ENCODE measurements at regions not wholly inside any gene's neighbourhood (a gene's known extent, or its start where the extent isn't known, plus 50 kb on each side); places are given as distances from the start of the nearest gene placed in this dataset.

DNA sequence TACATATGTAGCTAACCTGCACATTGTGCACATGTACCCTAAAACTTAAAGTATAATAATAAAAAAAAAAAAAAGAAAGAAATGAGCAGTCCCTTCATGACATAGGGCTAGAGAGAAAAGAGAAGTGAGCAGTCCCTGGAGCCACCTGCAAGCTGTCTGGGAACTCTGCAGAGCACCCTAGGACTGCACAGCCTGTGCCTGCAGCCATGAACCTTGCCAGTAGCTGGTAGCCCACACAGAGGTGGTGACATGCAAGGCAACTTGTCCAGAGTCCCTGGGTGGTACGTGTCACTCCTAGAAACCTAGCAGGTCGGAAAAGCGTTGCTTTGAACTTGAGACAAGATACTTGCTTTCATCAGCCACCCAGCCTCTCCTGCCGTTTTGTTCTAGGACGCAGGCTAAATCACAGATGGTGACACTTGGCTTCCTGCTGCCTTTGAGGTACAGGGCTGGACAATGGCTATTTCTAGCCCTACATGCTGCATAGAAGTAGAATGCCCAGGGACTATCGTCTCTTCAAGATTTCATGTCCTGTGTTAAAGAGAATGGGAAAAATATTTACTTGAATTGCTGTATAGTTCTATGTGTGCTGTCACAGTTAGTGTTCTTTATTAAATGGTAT, 260.9 kb downstream of the LTN1 start:
- no peak for DNase-seq
- Histone ChIP-seq H3K27ac (ENCODE audit: low read length, poor library complexity, severe bottlenecking) (no peak overlapping the region), H3K23ac (ENCODE audit: low read length in 2 of 2) (no peak overlapping the region), H4K8ac (ENCODE audit: low read length) (no peak overlapping the region), H2AFZ (ENCODE audit: low read depth, low read length) (no peak overlapping the region), H3K18ac (ENCODE audit: low read depth in 1 of 2, low read length in 2 of 2) (no peak overlapping the region), H3K9ac (ENCODE audit: low read length) (no peak overlapping the region), H3K36me3 (ENCODE audit: control insufficient read depth in 1 of 2, insufficient read depth in 2 of 2, low read depth in 1 of 2, low read length in 2 of 2) (no peaks in the 10 kb centered on the region), H3K4me1 (ENCODE audit: control insufficient read depth, insufficient read depth, low read depth, low read length) (no peaks in the 10 kb centered on the region), H2BK120ac (ENCODE audit: low read depth, low read length) (no peak overlapping the region), H4K91ac (ENCODE audit: low read length) (no peak overlapping the region), H2AK5ac (ENCODE audit: low read length, severe bottlenecking) (no peak overlapping the region), H2BK5ac (ENCODE audit: low read depth, low read length, poor library complexity, severe bottlenecking) (no peak overlapping the region), H3K4ac (ENCODE audit: low read depth in 1 of 2, low read length in 2 of 2) (no peak overlapping the region), H3K4me3 (ENCODE audit: insufficient read depth in 1 of 2, low read depth in 1 of 2, low read length in 2 of 2) (no peak overlapping the region), H3K9me3 (ENCODE audit: control insufficient read depth, low read length) (peaks cover 8% of the 10 kb centered on the region), H3K4me2 (ENCODE audit: low read length, poor library complexity, severe bottlenecking) (no peak overlapping the region), H3K14ac (ENCODE audit: low read length in 2 of 2) (no peak overlapping the region), H3K27me3 (ENCODE audit: control insufficient read depth in 1 of 2, insufficient read depth in 1 of 2, low read length in 2 of 2) (no peaks in the 10 kb centered on the region), H2BK15ac (ENCODE audit: low read depth, poor library complexity, severe bottlenecking) (no peak overlapping the region), H3K79me1 (replicated peaks; ENCODE audit: low read length, poor library complexity, severe bottlenecking) (no peaks in the 10 kb centered on the region), H2BK12ac (ENCODE audit: low read length in 2 of 2) (no peak overlapping the region)
- WGBS, result 67% methylated on average over 6 of the region's 6 CpGs

DNA sequence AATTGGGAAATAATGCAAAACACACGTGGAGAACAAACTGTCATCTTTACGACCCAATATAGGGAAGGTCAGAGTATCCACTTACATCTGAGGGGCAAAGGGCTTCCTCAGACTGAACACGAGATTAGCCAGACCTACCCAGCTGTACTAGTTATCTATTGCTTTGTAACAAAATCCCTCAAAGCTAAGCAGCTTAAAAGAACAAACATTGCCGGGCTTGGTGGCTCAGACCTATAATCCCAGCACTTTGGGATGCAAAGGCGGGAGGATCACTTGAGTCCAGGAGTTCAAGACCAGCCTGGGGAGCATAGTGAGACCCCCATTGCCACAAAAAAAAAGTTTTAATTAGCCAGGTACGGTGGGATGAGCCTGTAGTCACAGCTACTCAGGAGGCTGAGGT, 262.8 kb downstream of the LTN1 start:
- H3K9ac ChIP-seq (ENCODE audit: low read length), result no peak overlapping the region
- H3K18ac ChIP-seq (ENCODE audit: low read depth in 1 of 2, low read length in 2 of 2), result no peak overlapping the region
- H3K4me2 ChIP-seq (ENCODE audit: low read length, poor library complexity, severe bottlenecking), result no peak overlapping the region
- no peaks in the 10 kb centered on the region for H3K27me3 ChIP-seq (ENCODE audit: control insufficient read depth in 1 of 2, insufficient read depth in 1 of 2, low read length in 2 of 2)
- no peak overlapping the region for H4K8ac ChIP-seq (ENCODE audit: low read length)
- WGBS, result 78% methylated on average over 6 of the region's 6 CpGs
- H3K27ac ChIP-seq (ENCODE audit: low read length, poor library complexity, severe bottlenecking), result no peak overlapping the region
- H2BK15ac ChIP-seq (ENCODE audit: low read depth, poor library complexity, severe bottlenecking), result no peak overlapping the region
- no peaks in the 10 kb centered on the region for H3K79me1 ChIP-seq (replicated peaks; ENCODE audit: low read length, poor library complexity, severe bottlenecking)
- no peak overlapping the region for H2BK12ac ChIP-seq (ENCODE audit: low read length in 2 of 2)
- no peak overlapping the region for H3K14ac ChIP-seq (ENCODE audit: low read length in 2 of 2)
- H3K4ac ChIP-seq (ENCODE audit: low read depth in 1 of 2, low read length in 2 of 2), result no peak overlapping the region
- no peak overlapping the region for H3K23ac ChIP-seq (ENCODE audit: low read length in 2 of 2)
- DNase-seq, result no peak
- H3K36me3 ChIP-seq (ENCODE audit: control insufficient read depth in 1 of 2, insufficient read depth in 2 of 2, low read depth in 1 of 2, low read length in 2 of 2), result no peaks in the 10 kb centered on the region
- no peak overlapping the region for H2AK5ac ChIP-seq (ENCODE audit: low read length, severe bottlenecking)
- H4K91ac ChIP-seq (ENCODE audit: low read length), result no peak overlapping the region
- peaks cover 4% of the 10 kb centered on the region for H3K9me3 ChIP-seq (ENCODE audit: control insufficient read depth, low read length)
- no peak overlapping the region for H3K4me3 ChIP-seq (ENCODE audit: insufficient read depth in 1 of 2, low read depth in 1 of 2, low read length in 2 of 2)
- H2AFZ ChIP-seq (ENCODE audit: low read depth, low read length), result no peak overlapping the region
- H2BK120ac ChIP-seq (ENCODE audit: low read depth, low read length), result no peak overlapping the region
- no peak overlapping the region for H2BK5ac ChIP-seq (ENCODE audit: low read depth, low read length, poor library complexity, severe bottlenecking)
- no peaks in the 10 kb centered on the region for H3K4me1 ChIP-seq (ENCODE audit: control insufficient read depth, insufficient read depth, low read depth, low read length)

GRCh38 chr21:28727809-28728208, 264.9 kb downstream of the LTN1 start:
- Histone ChIP-seq H2BK5ac (ENCODE audit: low read depth, low read length, poor library complexity, severe bottlenecking) (no peak overlapping the region), H3K4ac (ENCODE audit: low read depth in 1 of 2, low read length in 2 of 2) (no peak overlapping the region), H3K36me3 (ENCODE audit: control insufficient read depth in 1 of 2, insufficient read depth in 2 of 2, low read depth in 1 of 2, low read length in 2 of 2) (no peaks in the 10 kb centered on the region), H2AK5ac (ENCODE audit: low read length, severe bottlenecking) (no peak overlapping the region), H3K4me3 (ENCODE audit: insufficient read depth in 1 of 2, low read depth in 1 of 2, low read length in 2 of 2) (no peak overlapping the region), H4K8ac (ENCODE audit: low read length) (no peak overlapping the region), H4K91ac (ENCODE audit: low read length) (no peak overlapping the region), H3K79me1 (replicated peaks; ENCODE audit: low read length, poor library complexity, severe bottlenecking) (no peaks in the 10 kb centered on the region), H3K27ac (ENCODE audit: low read length, poor library complexity, severe bottlenecking) (no peak overlapping the region), H3K4me1 (ENCODE audit: control insufficient read depth, insufficient read depth, low read depth, low read length) (no peaks in the 10 kb centered on the region), H2BK15ac (ENCODE audit: low read depth, poor library complexity, severe bottlenecking) (no peak overlapping the region), H3K27me3 (ENCODE audit: control insufficient read depth in 1 of 2, insufficient read depth in 1 of 2, low read length in 2 of 2) (no peaks in the 10 kb centered on the region), H3K18ac (ENCODE audit: low read depth in 1 of 2, low read length in 2 of 2) (no peak overlapping the region), H3K9ac (ENCODE audit: low read length) (no peak overlapping the region), H3K9me3 (ENCODE audit: control insufficient read depth, low read length) (peaks cover 4% of the 10 kb centered on the region), H3K4me2 (ENCODE audit: low read length, poor library complexity, severe bottlenecking) (no peak overlapping the region), H2BK120ac (ENCODE audit: low read depth, low read length) (no peak overlapping the region), H3K14ac (ENCODE audit: low read length in 2 of 2) (no peak overlapping the region), H2AFZ (ENCODE audit: low read depth, low read length) (no peak overlapping the region), H2BK12ac (ENCODE audit: low read length in 2 of 2) (no peak overlapping the region), H3K23ac (ENCODE audit: low read length in 2 of 2) (no peak overlapping the region)
- WGBS, result 43% methylated on average over 1 of the region's 1 CpG
- no peak for DNase-seq

GRCh38 chr21:28725396-28725795, 267.3 kb downstream of the LTN1 start:
- DNase-seq, result no peak
- Histone ChIP-seq H3K4me3 (ENCODE audit: insufficient read depth in 1 of 2, low read depth in 1 of 2, low read length in 2 of 2) (no peak overlapping the region), H3K4me2 (ENCODE audit: low read length, poor library complexity, severe bottlenecking) (no peak overlapping the region), H3K4ac (ENCODE audit: low read depth in 1 of 2, low read length in 2 of 2) (no peak overlapping the region), H3K9ac (ENCODE audit: low read length) (no peak overlapping the region), H3K23ac (ENCODE audit: low read length in 2 of 2) (no peak overlapping the region), H3K79me1 (replicated peaks; ENCODE audit: low read length, poor library complexity, severe bottlenecking) (no peaks in the 10 kb centered on the region), H2BK5ac (ENCODE audit: low read depth, low read length, poor library complexity, severe bottlenecking) (no peak overlapping the region), H3K27me3 (ENCODE audit: control insufficient read depth in 1 of 2, insufficient read depth in 1 of 2, low read length in 2 of 2) (no peaks in the 10 kb centered on the region), H4K8ac (ENCODE audit: low read length) (no peak overlapping the region), H4K91ac (ENCODE audit: low read length) (no peak overlapping the region), H2BK15ac (ENCODE audit: low read depth, poor library complexity, severe bottlenecking) (no peak overlapping the region), H2BK12ac (ENCODE audit: low read length in 2 of 2) (no peak overlapping the region), H3K9me3 (ENCODE audit: control insufficient read depth, low read length) (no peaks in the 10 kb centered on the region), H2BK120ac (ENCODE audit: low read depth, low read length) (no peak overlapping the region), H3K4me1 (ENCODE audit: control insufficient read depth, insufficient read depth, low read depth, low read length) (no peaks in the 10 kb centered on the region), H3K36me3 (ENCODE audit: control insufficient read depth in 1 of 2, insufficient read depth in 2 of 2, low read depth in 1 of 2, low read length in 2 of 2) (no peaks in the 10 kb centered on the region), H3K27ac (ENCODE audit: low read length, poor library complexity, severe bottlenecking) (no peak overlapping the region), H2AFZ (ENCODE audit: low read depth, low read length) (no peak overlapping the region), H3K18ac (ENCODE audit: low read depth in 1 of 2, low read length in 2 of 2) (no peak overlapping the region), H2AK5ac (ENCODE audit: low read length, severe bottlenecking) (no peak overlapping the region), H3K14ac (ENCODE audit: low read length in 2 of 2) (no peak overlapping the region)
- no CpG with 5 or more reads among the region's 1 CpG for WGBS
